Left forelimb (tissue), 1 donor: ENCODE measurements at regions not wholly inside any gene's neighbourhood (a gene's known extent, or its start where the extent isn't known, plus 50 kb on each side); places are given as distances from the start of the nearest gene placed in this dataset.
"Not testable (repeated sequence)": the region's sequence is repeated elsewhere in the genome, so short reads cannot be mapped to it uniquely, and the experiment has no call there.

Experiments
- DNase-seq: peaks from one replicate; pipeline ENCODE4 v3.0.0-alpha.2; 2018; ENCODE audit warnings: low spot score

- no peak for DNase-seq
Observed at GRCh38 chr12:11980115-11980514, 90.6 kb upstream of the BCL2L14 start.

DNA sequence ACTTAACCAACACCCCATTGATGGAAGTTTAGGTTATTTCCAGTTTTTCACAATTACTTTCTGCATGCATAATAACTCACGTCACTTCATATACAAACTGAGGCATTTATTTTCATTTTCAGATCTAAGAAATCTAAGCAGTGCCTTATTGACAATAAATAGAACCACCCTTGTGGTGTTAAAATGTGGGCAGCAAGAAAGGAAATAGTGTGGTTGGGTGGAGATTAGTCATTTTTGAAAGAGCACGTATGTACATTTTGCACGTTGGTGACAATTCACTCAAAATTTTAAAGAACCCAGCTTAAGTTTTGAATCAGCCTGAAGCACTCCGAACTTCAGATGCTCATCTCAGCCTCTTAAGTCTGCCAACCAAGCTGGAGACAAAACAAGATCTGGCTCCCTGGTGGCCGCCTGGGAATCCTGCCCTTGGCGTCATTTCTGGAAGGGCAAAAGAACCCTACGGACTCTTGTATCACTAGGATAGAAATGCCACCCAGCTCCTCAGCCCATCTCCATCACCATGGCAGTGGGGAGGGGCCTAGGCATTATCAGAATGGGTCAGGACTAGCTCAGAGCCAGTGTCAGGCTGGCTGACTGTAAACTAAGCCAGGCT, 89.5 kb upstream of the BCL2L14 start:
- no peak for DNase-seq

DNA sequence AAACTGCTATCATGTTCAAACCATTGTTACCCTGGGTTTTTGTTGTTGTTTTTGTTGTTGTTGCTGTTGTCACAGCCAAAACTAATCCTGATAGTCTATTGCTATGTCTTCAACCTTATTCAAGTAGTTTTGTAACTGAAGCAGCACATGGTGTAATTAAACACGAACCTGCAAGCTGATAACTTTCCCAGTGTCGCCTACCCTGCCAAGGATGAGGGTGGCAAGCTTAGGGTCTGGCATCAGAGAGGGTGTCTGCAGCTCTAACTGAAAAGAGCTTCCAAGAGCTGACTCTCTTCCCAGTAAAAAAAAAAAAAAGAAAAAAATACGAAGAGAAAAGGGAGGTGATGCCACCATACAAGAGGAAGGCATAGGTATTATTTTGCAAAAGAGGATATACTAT, 86.3 kb upstream of the BCL2L14 start:
- no peak for DNase-seq

DNA sequence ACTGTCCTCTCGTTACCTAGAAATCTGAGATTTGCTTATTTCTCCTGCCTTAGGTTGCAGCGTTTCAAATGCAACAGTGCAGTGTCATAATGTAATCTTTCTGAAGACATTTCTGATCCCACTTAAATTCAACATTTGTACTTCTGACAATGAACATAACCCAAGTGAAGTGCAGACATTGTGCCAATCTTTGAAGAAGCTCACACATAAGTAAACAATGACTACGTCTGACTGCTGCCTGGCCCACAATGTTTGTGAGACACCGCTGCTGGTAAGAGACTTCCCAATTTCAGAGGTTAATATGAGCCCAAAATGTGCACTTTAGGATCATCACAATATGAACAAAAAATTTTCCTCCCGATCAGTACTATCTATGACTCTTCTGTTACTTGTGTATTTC, 84.6 kb upstream of the BCL2L14 start:
- DNase-seq, result no peak

- no peak for DNase-seq
Observed at GRCh38 chr12:11987901-11988300, 82.8 kb upstream of the BCL2L14 start.

GRCh38 chr12:11991604-11992003, 79.1 kb upstream of the BCL2L14 start:
- no peak for DNase-seq

GRCh38 chr12:11992515-11992914, 78.2 kb upstream of the BCL2L14 start:
- DNase-seq, result no peak

DNA sequence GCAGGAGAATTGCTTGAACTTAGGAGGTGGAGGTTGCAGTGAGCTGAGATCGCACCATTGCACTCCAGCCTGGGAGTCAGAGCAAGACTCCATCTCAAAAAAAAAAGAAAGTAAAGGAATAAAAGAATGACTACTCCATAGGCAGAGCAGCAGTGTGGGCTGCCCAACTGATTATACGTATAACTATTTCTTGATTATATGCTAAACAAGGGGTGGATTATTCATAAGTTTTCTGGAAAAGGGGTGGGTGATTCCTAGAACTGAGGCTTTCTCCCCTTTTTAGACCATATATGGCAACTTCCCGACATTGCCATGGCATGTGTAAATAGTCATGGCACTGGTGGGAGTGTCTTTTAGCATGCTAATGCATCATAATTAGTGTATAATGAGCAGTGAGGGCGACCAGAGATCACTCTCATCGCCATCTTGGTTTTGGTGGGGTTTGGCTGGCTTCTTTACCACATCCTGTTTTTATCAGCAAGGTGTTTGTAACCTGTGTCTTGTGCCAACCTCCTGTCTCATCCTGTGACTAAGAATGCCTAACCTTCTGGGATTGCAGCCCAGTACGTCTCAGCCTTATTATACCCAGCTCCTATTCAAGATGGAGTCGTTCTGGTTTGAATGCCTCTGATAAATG, 72.3 kb upstream of the BCL2L14 start:
- DNase-seq, result not testable (repeated sequence)

DNA sequence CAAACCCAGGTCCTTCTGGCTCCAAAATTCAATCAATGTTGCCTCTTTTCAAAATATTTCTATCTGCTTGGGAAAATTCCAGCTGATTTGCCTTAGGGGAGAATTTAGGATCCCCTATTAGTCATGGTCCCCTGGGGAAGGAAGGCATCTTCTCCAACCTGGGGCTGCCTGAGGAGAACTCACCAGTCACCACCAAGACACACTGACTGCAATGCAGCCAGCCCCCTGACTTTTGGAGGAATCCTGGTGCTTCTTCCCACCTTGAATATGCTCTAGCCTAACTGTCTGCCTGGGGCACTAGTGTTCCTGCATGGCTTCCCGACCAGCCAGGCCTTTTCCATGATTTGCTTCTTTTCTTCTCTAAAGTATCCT, 71.8 kb upstream of the BCL2L14 start:
- DNase-seq, result no peak

- no peak for DNase-seq
Observed at GRCh38 chr12:12003609-12004008, 67.1 kb upstream of the BCL2L14 start.

GRCh38 chr12:12004524-12004923, 66.2 kb upstream of the BCL2L14 start:
- no peak for DNase-seq

GRCh38 chr12:12007001-12007712, 63.6 kb upstream of the BCL2L14 start:
- no peak for DNase-seq

DNA sequence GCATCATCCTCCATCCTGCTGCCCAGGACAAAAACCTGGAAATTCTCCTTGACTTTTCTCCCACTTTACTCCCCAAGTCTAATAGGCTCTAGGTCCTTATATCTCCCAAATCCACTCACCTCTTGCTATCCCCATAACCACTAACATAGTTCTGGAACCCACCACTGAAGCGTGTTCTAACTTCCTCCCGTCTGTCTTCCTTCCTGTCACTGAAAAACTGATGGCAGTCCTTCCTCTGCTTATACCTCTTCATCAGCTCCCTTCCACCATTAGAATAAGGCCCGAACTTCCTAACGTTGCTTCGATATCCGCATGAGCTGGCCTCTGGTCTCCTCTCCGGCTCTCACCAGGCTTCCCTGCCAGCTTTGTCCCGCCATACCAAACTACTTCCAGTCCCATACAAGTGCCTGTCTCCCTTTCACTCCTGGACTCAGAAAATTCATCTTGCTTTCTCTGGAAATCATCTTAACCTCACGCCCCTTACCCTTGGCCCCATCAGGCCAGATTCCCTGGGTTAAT, 63.0 kb upstream of the BCL2L14 start:
- no peak for DNase-seq

DNA sequence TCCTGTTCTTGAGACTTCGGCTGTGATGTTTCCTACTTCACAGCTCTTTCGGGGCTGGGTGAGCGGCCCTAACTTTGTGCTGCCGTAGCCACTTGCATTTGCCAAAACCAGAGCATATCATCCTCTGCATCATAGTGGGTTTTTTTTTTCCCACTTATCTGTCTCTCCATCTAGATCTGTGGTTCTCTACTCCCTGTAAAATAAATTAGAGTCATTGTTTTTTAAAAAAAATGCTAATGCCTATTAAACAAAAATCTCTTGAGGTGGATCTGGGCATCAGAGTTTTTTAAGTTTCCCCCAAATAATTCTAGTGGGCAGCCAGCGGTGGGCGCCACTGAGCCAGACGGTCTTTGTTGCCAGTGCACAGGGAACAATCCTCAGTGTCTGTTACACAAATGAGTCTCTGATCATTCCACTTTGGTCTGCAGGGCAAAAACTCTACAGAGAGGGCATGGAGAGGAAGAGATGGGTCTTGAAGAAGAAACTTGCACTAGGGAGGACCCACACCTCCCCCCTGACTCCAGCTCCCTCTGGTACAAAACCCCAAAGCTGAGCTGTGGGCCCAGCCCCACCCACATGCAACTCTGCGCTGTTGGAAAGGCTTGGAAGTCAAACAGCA, 62.4 kb upstream of the BCL2L14 start:
- DNase-seq, result no peak

DNA sequence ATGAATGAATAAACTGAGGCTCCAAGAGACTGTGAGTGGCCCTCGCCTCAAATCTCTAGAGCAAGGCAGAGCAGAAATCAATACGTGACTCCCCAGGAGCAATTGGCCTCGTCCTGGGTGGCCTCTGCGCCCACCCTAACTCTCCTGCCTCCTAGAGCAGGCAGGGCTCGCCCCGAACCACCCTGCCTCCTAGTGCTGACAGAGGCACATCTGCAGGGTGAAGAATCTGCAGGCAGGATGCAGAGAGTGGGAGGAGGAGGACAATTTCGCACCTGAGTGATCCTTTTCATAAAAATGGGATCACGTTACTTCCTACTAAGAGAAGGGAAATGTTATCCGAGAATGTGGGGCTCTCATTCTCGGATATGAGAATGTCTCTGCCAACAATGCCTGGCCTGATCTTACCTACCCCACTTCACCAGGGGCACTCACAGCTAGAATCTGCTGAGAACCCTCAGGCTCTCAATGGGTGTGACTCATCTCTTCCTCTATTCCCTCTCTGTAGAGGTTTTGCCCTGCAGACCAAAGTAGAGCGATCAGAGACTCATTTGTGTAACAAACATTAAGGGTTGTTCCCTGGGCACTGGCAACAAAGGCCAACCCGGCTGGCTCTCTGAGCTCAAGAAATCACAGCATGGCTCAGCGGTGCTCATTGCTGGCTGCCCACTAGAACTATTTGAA, 61.7 kb upstream of the BCL2L14 start:
- DNase-seq, result no peak

DNA sequence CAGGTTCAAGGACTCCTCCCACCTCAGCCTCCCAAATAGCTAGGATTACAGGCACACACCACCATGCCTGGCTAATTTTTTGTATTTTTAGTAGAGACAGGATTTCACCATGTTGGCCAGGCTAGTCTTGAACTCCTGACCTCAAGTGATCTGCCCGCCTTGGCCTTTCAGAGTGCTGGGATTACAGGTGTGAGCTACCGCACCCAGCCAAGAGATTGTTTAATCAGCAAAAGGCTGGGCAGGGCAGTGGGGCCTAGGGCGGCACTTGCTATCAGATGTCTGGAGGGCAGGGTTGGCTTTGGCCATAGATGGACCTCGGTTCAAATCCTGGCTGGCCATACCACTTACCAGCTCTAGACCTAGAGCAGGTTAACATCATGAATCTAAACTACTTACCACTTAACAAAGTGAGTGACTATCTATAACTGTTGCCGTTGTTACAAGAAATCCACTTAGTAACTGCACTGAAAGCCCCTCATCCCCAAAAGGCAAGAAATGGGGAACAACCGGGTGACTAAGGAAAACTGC, 60.9 kb upstream of the BCL2L14 start:
- DNase-seq, result not testable (repeated sequence)

GRCh38 chr12:12010277-12011039, 60.3 kb upstream of the BCL2L14 start:
- DNase-seq, result peak; percentile 73

GRCh38 chr12:12011880-12012260, 58.9 kb upstream of the BCL2L14 start:
- no peak for DNase-seq

- no peak for DNase-seq
Observed at GRCh38 chr12:12015073-12015685, 55.6 kb upstream of the BCL2L14 start.

DNA sequence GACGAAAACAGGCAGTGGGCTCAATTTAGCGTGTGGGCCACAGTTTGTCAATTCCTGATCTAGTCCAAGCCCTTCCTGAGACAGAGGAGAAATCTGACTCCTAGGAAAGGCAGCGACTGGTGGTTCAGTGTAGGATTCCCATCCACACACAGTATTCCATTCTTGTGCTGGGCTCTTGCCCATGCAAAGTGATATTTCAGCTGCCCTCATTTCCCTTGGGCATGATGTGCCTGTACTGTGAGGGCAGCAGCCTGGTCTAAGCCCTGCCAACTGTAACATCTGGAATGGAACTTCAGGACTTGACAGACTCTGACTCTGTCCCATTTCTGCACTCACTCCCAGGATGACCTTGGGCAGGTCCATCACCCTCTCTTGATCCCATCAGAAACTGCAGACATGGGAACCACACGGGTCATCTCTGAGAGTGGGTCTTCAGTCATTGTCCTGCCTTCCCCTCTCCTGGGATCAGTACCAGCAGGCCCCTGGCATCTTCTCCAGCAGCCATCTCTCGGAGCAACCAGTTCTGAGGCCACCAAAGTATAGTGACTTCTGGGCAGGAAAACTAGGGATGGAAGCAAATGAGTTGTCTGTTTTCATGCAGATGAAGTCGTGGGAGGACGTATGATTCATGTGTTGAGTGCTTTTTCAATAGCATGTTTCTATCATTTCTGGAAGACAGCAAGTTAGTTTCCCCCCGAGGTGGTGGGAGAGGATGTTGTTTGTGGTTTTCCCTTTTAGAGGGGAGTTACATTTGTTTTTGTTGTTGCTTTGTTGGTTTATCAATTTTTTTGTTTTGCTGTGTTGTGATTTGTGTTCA, 54.2 kb upstream of the BCL2L14 start:
- DNase-seq, result no peak
